Type B pancreatic cell (in vitro differentiated cells): ENCODE measurements at regions not wholly inside any gene's neighbourhood (a gene's known extent, or its start where the extent isn't known, plus 50 kb on each side); places are given as distances from the start of the nearest gene placed in this dataset.

ENCODE experiments used
- DNase-seq: peaks from one replicate; pipeline ENCODE4 v3.0.0; 2021; ENCODE audit warnings: mixed read lengths; ENCODE audit not compliant: unreplicated experiment; ENCODE audit errors: extremely low spot score
- H3K27ac Mint-ChIP-seq: 2 replicates; pipeline ENCODE4 v1.8.0; 2021; ENCODE audit warnings: mild to moderate bottlenecking, mixed read lengths
- H3K27me3 Mint-ChIP-seq: 2 replicates; pipeline ENCODE4 v1.8.0; 2021; ENCODE audit warnings: mixed read lengths
- H3K36me3 Mint-ChIP-seq: 2 replicates; pipeline ENCODE4 v1.8.0; 2021; ENCODE audit warnings: mixed read lengths
- H3K4me1 Mint-ChIP-seq: one replicate; pipeline ENCODE4 v1.8.0; 2021; ENCODE audit warnings: mixed read lengths; ENCODE audit not compliant: unreplicated experiment
- H3K4me3 Mint-ChIP-seq: 2 replicates; pipeline ENCODE4 v1.8.0; 2021; ENCODE audit warnings: mild to moderate bottlenecking, mixed read lengths
- H3K9me3 Mint-ChIP-seq: 2 replicates; pipeline ENCODE4 v1.8.0; 2021; ENCODE audit warnings: mixed read lengths
- TF ChIP-seq, protein P1 (sequence below): fragments of 200-600 bp; sonication (generic); conservative IDR thresholded peaks from 2 replicates; pipeline ENCODE4 v1.5.0; 2021; ENCODE audit warnings: antibody characterized with exemption, mild to moderate bottlenecking

GRCh38 chr6:88535306-88535705 is 369.2 kb upstream of the CNR1 start:
- H3K9me3 Mint-ChIP-seq, result no peaks in the 10 kb centered on the region
- no peak overlapping the region for H3K27ac Mint-ChIP-seq
- H3K4me3 Mint-ChIP-seq, result no peak overlapping the region
- no peaks in the 10 kb centered on the region for H3K4me1 Mint-ChIP-seq
- peaks cover 32% of the 10 kb centered on the region for H3K27me3 Mint-ChIP-seq
- DNase-seq, result no peak
- no peaks in the 10 kb centered on the region for H3K36me3 Mint-ChIP-seq
- TF ChIP-seq, protein P1, sequence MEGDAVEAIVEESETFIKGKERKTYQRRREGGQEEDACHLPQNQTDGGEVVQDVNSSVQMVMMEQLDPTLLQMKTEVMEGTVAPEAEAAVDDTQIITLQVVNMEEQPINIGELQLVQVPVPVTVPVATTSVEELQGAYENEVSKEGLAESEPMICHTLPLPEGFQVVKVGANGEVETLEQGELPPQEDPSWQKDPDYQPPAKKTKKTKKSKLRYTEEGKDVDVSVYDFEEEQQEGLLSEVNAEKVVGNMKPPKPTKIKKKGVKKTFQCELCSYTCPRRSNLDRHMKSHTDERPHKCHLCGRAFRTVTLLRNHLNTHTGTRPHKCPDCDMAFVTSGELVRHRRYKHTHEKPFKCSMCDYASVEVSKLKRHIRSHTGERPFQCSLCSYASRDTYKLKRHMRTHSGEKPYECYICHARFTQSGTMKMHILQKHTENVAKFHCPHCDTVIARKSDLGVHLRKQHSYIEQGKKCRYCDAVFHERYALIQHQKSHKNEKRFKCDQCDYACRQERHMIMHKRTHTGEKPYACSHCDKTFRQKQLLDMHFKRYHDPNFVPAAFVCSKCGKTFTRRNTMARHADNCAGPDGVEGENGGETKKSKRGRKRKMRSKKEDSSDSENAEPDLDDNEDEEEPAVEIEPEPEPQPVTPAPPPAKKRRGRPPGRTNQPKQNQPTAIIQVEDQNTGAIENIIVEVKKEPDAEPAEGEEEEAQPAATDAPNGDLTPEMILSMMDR, result no peak

DNA sequence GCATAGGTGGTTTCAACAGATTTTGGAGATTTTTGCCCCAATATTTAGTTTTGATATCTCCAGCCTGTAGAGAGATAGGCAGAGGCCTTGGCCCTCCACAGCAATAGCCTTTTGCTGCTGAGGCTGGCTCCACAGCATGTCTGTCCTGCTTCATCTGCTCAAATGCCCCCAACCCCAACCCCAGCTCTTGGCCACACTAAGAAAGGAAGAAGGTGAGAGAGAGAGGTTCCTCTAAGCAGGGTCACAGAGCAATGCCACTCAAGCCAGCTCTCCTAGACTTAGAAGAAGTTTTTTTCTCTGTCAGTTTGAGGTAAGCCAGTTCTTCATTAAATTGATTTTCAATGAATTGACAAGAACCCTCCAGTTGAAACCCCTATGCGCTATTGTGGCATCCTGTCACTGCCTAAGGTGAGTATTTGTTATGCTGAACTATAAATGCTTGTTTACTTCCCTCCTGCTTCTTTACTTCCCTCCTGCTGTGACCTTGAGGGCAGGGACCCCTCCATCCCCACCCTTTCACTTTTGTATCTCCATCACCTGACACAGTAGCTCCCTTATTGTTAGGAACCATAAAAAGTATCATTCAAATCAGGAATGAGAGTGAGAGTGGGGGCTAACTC is 366.2 kb upstream of the CNR1 start:
- TF ChIP-seq, protein P1, result no peak
- H3K4me3 Mint-ChIP-seq, result no peak overlapping the region
- no peak overlapping the region for H3K27ac Mint-ChIP-seq
- no peaks in the 10 kb centered on the region for H3K36me3 Mint-ChIP-seq
- H3K4me1 Mint-ChIP-seq, result no peaks in the 10 kb centered on the region
- peaks cover 21% of the 10 kb centered on the region for H3K27me3 Mint-ChIP-seq
- DNase-seq, result no peak
- no peaks in the 10 kb centered on the region for H3K9me3 Mint-ChIP-seq

GRCh38 chr6:88529726-88530125 is 363.6 kb upstream of the CNR1 start:
- H3K27ac Mint-ChIP-seq, result no peak overlapping the region

DNA sequence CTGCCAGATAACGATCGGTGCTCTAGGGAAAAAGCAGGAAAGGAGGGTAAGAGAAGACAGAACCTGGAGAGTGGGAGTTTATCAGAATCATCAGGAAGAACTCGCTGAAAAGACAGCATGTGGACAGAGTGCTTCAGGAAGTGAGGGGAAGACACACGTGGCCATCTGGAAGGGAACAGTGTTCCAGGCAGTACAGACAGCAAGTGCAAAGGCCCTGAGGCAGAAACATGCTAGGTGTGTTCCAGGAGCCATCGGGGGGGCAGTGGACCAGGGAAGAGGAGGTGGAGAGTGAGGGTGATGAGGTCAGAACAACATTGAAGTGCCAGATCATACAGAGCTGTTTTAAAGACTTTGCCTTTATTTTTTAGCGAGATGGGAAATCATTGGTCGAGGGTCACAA is 354.3 kb upstream of the CNR1 start:
- no peak for DNase-seq
- TF ChIP-seq, protein P1, result no peak
- peaks cover 10% of the 10 kb centered on the region for H3K27me3 Mint-ChIP-seq
- peaks cover 6% of the 10 kb centered on the region for H3K9me3 Mint-ChIP-seq
- H3K27ac Mint-ChIP-seq, result no peak overlapping the region
- H3K36me3 Mint-ChIP-seq, result no peaks in the 10 kb centered on the region
- no peak overlapping the region for H3K4me3 Mint-ChIP-seq
- H3K4me1 Mint-ChIP-seq, result no peaks in the 10 kb centered on the region

More at GRCh38 chr6:88529726-88530125, 363.6 kb upstream of the CNR1 start:
- DNase-seq, result no peak
- H3K4me3 Mint-ChIP-seq, result no peak overlapping the region
- TF ChIP-seq, protein P1, result no peak
- peaks cover 11% of the 10 kb centered on the region for H3K27me3 Mint-ChIP-seq
- no peaks in the 10 kb centered on the region for H3K4me1 Mint-ChIP-seq
- no peaks in the 10 kb centered on the region for H3K36me3 Mint-ChIP-seq
- no peaks in the 10 kb centered on the region for H3K9me3 Mint-ChIP-seq

DNA sequence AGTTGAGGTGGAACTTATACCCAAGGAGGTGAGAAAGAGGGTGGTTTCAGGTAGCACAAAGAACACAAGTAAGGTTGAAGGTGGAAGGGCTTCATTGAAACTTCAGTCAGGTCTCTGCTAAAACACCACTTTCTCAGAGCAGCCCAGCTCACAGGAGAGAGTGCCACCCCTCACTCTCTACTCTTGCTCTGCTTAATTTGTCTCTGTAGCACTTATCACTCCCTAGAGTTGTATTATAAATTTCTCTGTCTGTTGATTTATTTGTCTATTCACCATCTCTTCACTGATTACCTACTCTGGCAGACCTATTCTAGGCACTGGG is 353.8 kb upstream of the CNR1 start:
- no peak overlapping the region for H3K27ac Mint-ChIP-seq
- DNase-seq, result no peak
- H3K36me3 Mint-ChIP-seq, result no peaks in the 10 kb centered on the region
- peaks cover 6% of the 10 kb centered on the region for H3K9me3 Mint-ChIP-seq
- H3K4me1 Mint-ChIP-seq, result no peaks in the 10 kb centered on the region
- H3K4me3 Mint-ChIP-seq, result no peak overlapping the region
- TF ChIP-seq, protein P1, result no peak
- H3K27me3 Mint-ChIP-seq, result peaks cover 10% of the 10 kb centered on the region
